Spleen (tissue), 11 donors: ENCODE measurements at regions not wholly inside any gene's neighbourhood (a gene's known extent, or its start where the extent isn't known, plus 50 kb on each side); places are given as distances from the start of the nearest gene placed in this dataset.

Source experiments
- DNase-seq: peaks from one replicate; pipeline ENCODE4 v3.0.0-alpha.2; 2020
- H3K27ac ChIP-seq, 8 donors: fragments of 200-600 bp; sonication (generic) in 7 of 8; 1 replicate in 4 of 8; 2 replicates in 4 of 8; pipeline versions ENCODE4 v1.5.0 to v1.8.0; 2016 to 2021; ENCODE audit warnings: inconsistent platforms in 4 of 8, mild to moderate bottlenecking in 4 of 8, moderate library complexity in 1 of 8
- H3K27me3 ChIP-seq, 7 donors: fragments of 200-600 bp; sonication (generic) in 6 of 7; replicated peaks in 1 of 7; 1 replicate in 4 of 7; 2 replicates in 3 of 7; pipeline versions ENCODE4 v1.5.0 to v1.8.0; 2016 to 2021; ENCODE audit warnings: inconsistent platforms in 3 of 7, mild to moderate bottlenecking in 1 of 7
- H3K36me3 ChIP-seq, 6 donors: fragments of 200-600 bp; sonication (generic) in 5 of 6; 1 replicate in 4 of 6; 2 replicates in 2 of 6; pipeline versions ENCODE4 v1.5.0 to v1.8.0; 2016 to 2021; ENCODE audit warnings: inconsistent platforms in 2 of 6
- H3K4me1 ChIP-seq, 6 donors: fragments of 200-600 bp; sonication (generic) in 5 of 6; 1 replicate in 3 of 6; 2 replicates in 3 of 6; pipeline versions ENCODE4 v1.5.0 to v1.8.0; 2016 to 2021; ENCODE audit warnings: inconsistent platforms in 3 of 6
- H3K4me3 ChIP-seq, 8 donors: fragments of 200-600 bp; sonication (generic) in 7 of 8; 1 replicate in 4 of 8; 2 replicates in 4 of 8; pipeline versions ENCODE4 v1.5.0 to v1.8.0; 2016 to 2021; ENCODE audit warnings: inconsistent platforms in 4 of 8, mild to moderate bottlenecking in 4 of 8, moderate library complexity in 2 of 8
- H3K9me3 ChIP-seq, 8 donors: fragments of 200-600 bp; sonication (generic) in 7 of 8; 1 replicate in 4 of 8; 2 replicates in 4 of 8; pipeline versions ENCODE4 v1.5.0 to v1.8.0; 2016 to 2021; ENCODE audit warnings: inconsistent platforms in 4 of 8
- CTCF ChIP-seq, 11 experiments: fragments of 200-600 bp in 7 of 11; fragments of 450-650 bp in 4 of 11; sonication (generic) in 4 of 11; IDR thresholded peaks in 8 of 11; conservative IDR thresholded peaks in 3 of 11; 1 replicate in 7 of 11; 2 replicates in 4 of 11; pipeline versions ENCODE4 v1.4.0 to v1.8.0; 2016 to 2021; ENCODE audit warnings: antibody characterized with exemption in 11 of 11, inconsistent platforms in 4 of 11, mild to moderate bottlenecking in 1 of 11
- POLR2A ChIP-seq, 3 donors: fragments of 450-650 bp; IDR thresholded peaks; one replicate each; pipeline ENCODE4 v1.5.1; 2017; ENCODE audit warnings: antibody characterized with exemption in 3 of 3, mild to moderate bottlenecking in 1 of 3
- POLR2AphosphoS5 ChIP-seq, 3 donors: sonication (generic); formaldehyde crosslinking; IDR thresholded peaks; one replicate each; pipeline ENCODE4 v1.5.1; 2017; ENCODE audit warnings: antibody characterized with exemption in 3 of 3
- WGBS, 5 donors: extraction: QIAGEN DNeasy Blood & Tissue Kit in 3 of 5; methylation state at CpG; one replicate each; pipeline versions ENCODE4 v1.1.5 to v1.1.7; 2013 to 2018; 5-methylcytosine and 5-hydroxymethylcytosine counted together
- intact Hi-C: fragments of 100-400 bp; cut with DNase I; formaldehyde crosslinking; loops from one replicate; pipeline ENCODE4 v1.15.0; 2023; ENCODE audit warnings: low total_unique reads
- donor health status: healthy with polysubstance abuse.
- donor health status: DM: no; HTN: no; CAD: no; lungs with moderate emphysema.
- donor health status: DM: no; HTN: no; CAD: no.
- donor health status: Bipolar disorder and iron deficiency.
- donor health status: healthy.
- donor health status: DM: no; HTN: no; CAD: no.
- donor health status: DM: yes; HTN: yes; CAD: no.

DNA sequence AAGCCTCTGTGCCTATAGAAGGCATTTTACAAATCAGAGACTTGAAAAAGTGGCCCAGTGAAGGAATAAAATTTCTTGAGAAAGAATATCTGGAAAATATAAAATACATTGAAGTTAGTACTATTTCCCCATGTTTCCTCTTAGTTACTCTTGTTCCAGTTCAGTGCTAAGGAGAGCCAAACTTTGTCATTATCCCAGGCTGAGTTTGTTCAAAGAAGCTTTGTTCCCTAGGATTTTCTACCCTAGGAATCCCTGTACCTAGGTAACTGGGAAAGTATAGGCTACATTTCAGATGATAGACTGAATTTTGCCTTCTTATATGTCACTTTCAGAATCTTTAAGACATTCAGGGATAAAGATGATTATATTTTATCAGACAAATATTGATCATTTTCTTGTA, 1395.7 kb upstream of the MAP3K7 start:
- TF ChIP-seq POLR2AphosphoS5 (IDR thresholded peaks at IDR 0.05): no peak
- TF ChIP-seq CTCF (IDR thresholded peaks at IDR 0.05 in 8 of 11, conservative IDR thresholded peaks at IDR 0.05 in 3 of 11): no peak
- no peak for TF ChIP-seq POLR2A (IDR thresholded peaks at IDR 0.05)
- Histone ChIP-seq H3K4me3 (no peak overlapping the region), H3K4me1 (no peaks in the 10 kb centered on the region), H3K27ac (no peak overlapping the region), H3K9me3 (no peaks in the 10 kb centered on the region), H3K36me3 (no peaks in the 10 kb centered on the region), H3K27me3 (no peaks in the 10 kb centered on the region)
- DNase-seq: no peak
- intact Hi-C loops: no loop called here

- intact Hi-C loops: no loop called here
- no peak overlapping the region for H3K4me3 ChIP-seq
- WGBS, 5 donors: 88 to 94% (median 89%) methylated on average over 1 of the region's 1 CpG
- peaks cover 0 to 19% (median 0%) of the 10 kb centered on the region in 8 donors for H3K9me3 ChIP-seq
- no peaks in the 10 kb centered on the region for H3K27me3 ChIP-seq
- DNase-seq: no peak
- H3K4me1 ChIP-seq: no peaks in the 10 kb centered on the region
- H3K36me3 ChIP-seq: no peaks in the 10 kb centered on the region
- TF ChIP-seq CTCF (IDR thresholded peaks at IDR 0.05 in 8 of 11, conservative IDR thresholded peaks at IDR 0.05 in 3 of 11): no peak
- TF ChIP-seq POLR2AphosphoS5 (IDR thresholded peaks at IDR 0.05): no peak
- TF ChIP-seq POLR2A (IDR thresholded peaks at IDR 0.05): no peak
- no peak overlapping the region for H3K27ac ChIP-seq
Observed at GRCh38 chr6:91976797-91977196, 1389.9 kb upstream of the MAP3K7 start.

GRCh38 chr6:91970700-91971099, 1383.8 kb upstream of the MAP3K7 start:
- TF ChIP-seq POLR2AphosphoS5 (IDR thresholded peaks at IDR 0.05) (no peak), CTCF (IDR thresholded peaks at IDR 0.05 in 8 of 11, conservative IDR thresholded peaks at IDR 0.05 in 3 of 11) (no peak), POLR2A (IDR thresholded peaks at IDR 0.05) (no peak)
- intact Hi-C loops: no loop called here
- Histone ChIP-seq H3K36me3 (no peaks in the 10 kb centered on the region), H3K9me3 (peaks cover 0 to 26% (median 18%) of the 10 kb centered on the region in 8 donors), H3K4me1 (no peaks in the 10 kb centered on the region), H3K27me3 (no peaks in the 10 kb centered on the region), H3K4me3 (no peak overlapping the region), H3K27ac (no peak overlapping the region)
- WGBS, 5 donors: 52 to 65% (median 56%) methylated on average over 2 of the region's 2 CpGs
- no peak for DNase-seq

DNA sequence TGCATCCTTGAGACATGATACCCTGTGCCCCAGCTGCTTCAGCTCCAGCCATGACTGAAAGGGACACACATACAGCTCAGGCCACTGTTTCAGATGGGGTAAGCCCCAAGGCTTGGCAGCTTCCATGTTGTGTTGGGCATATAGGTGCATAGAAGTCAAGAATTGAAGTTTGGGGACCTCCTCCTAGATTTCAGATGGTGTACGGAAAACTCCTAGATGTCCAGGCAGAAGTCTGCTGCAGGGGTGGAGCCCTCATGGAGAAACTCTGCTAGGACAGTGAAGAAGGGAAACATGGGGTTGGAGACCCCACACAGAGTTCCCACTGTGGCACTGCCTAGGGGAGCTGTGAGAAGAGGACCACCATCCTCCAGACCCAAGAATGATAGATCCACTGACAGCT, 1379.0 kb upstream of the MAP3K7 start:
- intact Hi-C loops: no loop called here
- H3K4me1 ChIP-seq: no peaks in the 10 kb centered on the region
- H3K9me3 ChIP-seq: peaks cover 0 to 34% (median 25%) of the 10 kb centered on the region in 8 donors
- no peaks in the 10 kb centered on the region for H3K36me3 ChIP-seq
- TF ChIP-seq CTCF (IDR thresholded peaks at IDR 0.05 in 8 of 11, conservative IDR thresholded peaks at IDR 0.05 in 3 of 11): no peak
- TF ChIP-seq POLR2A (IDR thresholded peaks at IDR 0.05): no peak
- no peak for TF ChIP-seq POLR2AphosphoS5 (IDR thresholded peaks at IDR 0.05)
- no peak overlapping the region for H3K4me3 ChIP-seq
- no peak for DNase-seq
- 84 to 100% (median 90%) methylated on average over 1 of the region's 1 CpG for WGBS, 5 donors
- H3K27ac ChIP-seq: no peak overlapping the region
- no peaks in the 10 kb centered on the region for H3K27me3 ChIP-seq
